ENCODE measurements at regions not wholly inside any gene's neighbourhood (a gene's known extent, or its start where the extent isn't known, plus 50 kb on each side); places are given as distances from the start of the nearest gene placed in this dataset.

GRCh38 chr3:55407426-55407820 lies 79.7 kb downstream of the WNT5A start (continued):
- TF ChIP-seq E2F4 (IDR thresholded peaks at IDR 0.05; ENCODE audit: low read depth, low read length) (no peak), LARP7 (IDR thresholded peaks at IDR 0.05) (no peak), NRF1 (conservative IDR thresholded peaks at IDR 0.05; ENCODE audit: low read depth, low read length) (no peak), MYC (IDR thresholded peaks at IDR 0.05; ENCODE audit: insufficient read depth, insufficient read length, insufficient replicate concordance, low read length, severe bottlenecking) (no peak)

GRCh38 chr3:55406696-55407425 lies 80.2 kb downstream of the WNT5A start:
- no peaks in the 10 kb centered on the region for H3K27me3 ChIP-seq (replicated peaks in 1 of 2; ENCODE audit: control insufficient read depth in 2 of 2, insufficient read depth in 2 of 2, low read length in 1 of 2)
- no peaks in the 10 kb centered on the region for H3K4me1 ChIP-seq (ENCODE audit: control insufficient read depth, insufficient read depth, low read length)
- ChIA-PET POLR2A (no interaction called here), RAD21 (ENCODE audit: unreplicated experiment) (no interaction called here), CTCF (no interaction called here), SMC1A (ENCODE audit: uncharacterized antibody, unreplicated experiment) (no interaction called here)
- DNase-seq (ENCODE audit: low read depth, low spot score) = no peak
- H3K79me2 ChIP-seq (ENCODE audit: control insufficient read depth, insufficient read depth, low read length) = no peaks in the 10 kb centered on the region
- intact Hi-C loops (cut with micrococcal nuclease; ENCODE audit: unreplicated experiment) (no loop called here), in situ Hi-C loops (cut with MboI) (no loop called here)
- ATAC-seq = no peak
- WGBS (ENCODE audit: insufficient coverage, insufficient replicate concordance, low lambda C conversion rate, missing lambda C conversion rate) = 28% methylated on average over 2 of the region's 2 CpGs
- H4K20me1 ChIP-seq (ENCODE audit: control insufficient read depth, insufficient read depth) = no peaks in the 10 kb centered on the region
- peaks cover 2% of the 10 kb centered on the region; the same call in 2 of the 3 replicates for H3K9me3 ChIP-seq (replicated peaks; ENCODE audit: control insufficient read depth, insufficient read depth, low read length)
- no peaks in the 10 kb centered on the region for H3K36me3 ChIP-seq (ENCODE audit: control insufficient read depth in 2 of 2, insufficient read depth in 2 of 2, low read length in 1 of 2)
- no peak overlapping the region for H3K4me3 ChIP-seq
- no peak for FAIRE-seq
- BruUV-seq (replicated peaks) = no TSS peak
- H3K9ac ChIP-seq (ENCODE audit: control insufficient read depth, insufficient read depth, low read length) = no peak overlapping the region
- H3K27ac ChIP-seq (ENCODE audit: control insufficient read depth, insufficient read depth) = no peak overlapping the region
- no peak overlapping the region for H2AFZ ChIP-seq (ENCODE audit: control insufficient read depth, low read depth, low read length)
- H3K4me2 ChIP-seq (ENCODE audit: control insufficient read depth, insufficient read depth) = no peak overlapping the region
- no peak for TF ChIP-seq ELK1 (IDR thresholded peaks at IDR 0.05; ENCODE audit: low read depth, low read length)
- no peak for TF ChIP-seq CUX1 (IDR thresholded peaks at IDR 0.05; ENCODE audit: insufficient replicate concordance, low read depth, low read length)
- TF ChIP-seq CHD1 (IDR thresholded peaks at IDR 0.05; ENCODE audit: low read depth, low read length) = no peak
- no peak for TF ChIP-seq POU2F2 (IDR thresholded peaks at IDR 0.05; ENCODE audit: borderline replicate concordance, low read depth, low read length)
- TF ChIP-seq PAX5 (IDR thresholded peaks at IDR 0.05; ENCODE audit: borderline replicate concordance, low read depth, low read length) = no peak
- no peak for TF ChIP-seq CBX3 (IDR thresholded peaks at IDR 0.05; ENCODE audit: borderline replicate concordance, low read depth)
- no peak for TF ChIP-seq SMARCA5 (IDR thresholded peaks at IDR 0.05)

Measured in GM12878 (cell line).